GM21825 (cell line): ENCODE measurements at regions not wholly inside any gene's neighbourhood (a gene's known extent, or its start where the extent isn't known, plus 50 kb on each side); places are given as distances from the start of the nearest gene placed in this dataset.

Experiments used
- ATAC-seq: cut with Tn5 transposase; IDR thresholded peaks from one replicate; pipeline ENCODE4 v1.9.1; 2021; ENCODE audit warnings: mild to moderate bottlenecking, moderate library complexity; ENCODE audit not compliant: unreplicated experiment

- no peak for ATAC-seq
Measured at GRCh38 chr9:91154686-91155085, 207.0 kb downstream of the AUH start.

- no peak for ATAC-seq
Measured at GRCh38 chr9:91155181-91155580, 206.5 kb downstream of the AUH start.

- no peak for ATAC-seq
Measured at GRCh38 chr9:91155746-91156376, 205.9 kb downstream of the AUH start.

- no peak for ATAC-seq
Measured at GRCh38 chr9:91156451-91157234, 205.1 kb downstream of the AUH start.

- no peak for ATAC-seq
Measured at GRCh38 chr9:91157883-91158282, 203.8 kb downstream of the AUH start.

- no peak for ATAC-seq
Measured at GRCh38 chr9:91158286-91158685, 203.4 kb downstream of the AUH start.

GRCh38 chr9:91158946-91159345, 202.8 kb downstream of the AUH start:
- ATAC-seq = no peak

- no peak for ATAC-seq
Measured at GRCh38 chr9:91159664-91160121, 202.0 kb downstream of the AUH start.

- no peak for ATAC-seq
Measured at GRCh38 chr9:91160181-91160580, 201.5 kb downstream of the AUH start.

- no peak for ATAC-seq
Measured at GRCh38 chr9:91160599-91161464, 200.9 kb downstream of the AUH start.

- no peak for ATAC-seq
Measured at GRCh38 chr9:91161465-91162300, 200.0 kb downstream of the AUH start.

GRCh38 chr9:91162311-91162710, 199.4 kb downstream of the AUH start:
- no peak for ATAC-seq

- ATAC-seq = peak; percentile 67
Measured at GRCh38 chr9:91162784-91163443, 198.8 kb downstream of the AUH start.

GRCh38 chr9:91163444-91163772, 198.3 kb downstream of the AUH start:
- no peak for ATAC-seq

- ATAC-seq = peak; percentile 48
Measured at GRCh38 chr9:91163773-91164471, 197.8 kb downstream of the AUH start.
